Gastroesophageal sphincter (tissue), 4 donors: ENCODE measurements at regions not wholly inside any gene's neighbourhood (a gene's known extent, or its start where the extent isn't known, plus 50 kb on each side); places are given as distances from the start of the nearest gene placed in this dataset.
A peak's percentile ranks its signal among the peaks of the same experiment; 100 is the strongest.

Source experiments
- ATAC-seq: fragments of 150-250 bp; one replicate; pipeline ENCODE4 v1.9.1; 2016; ENCODE audit warnings: mild to moderate bottlenecking, moderate library complexity
- H3K27ac ChIP-seq, 4 donors: fragments of 200-600 bp; sonication (generic) in 3 of 4; 1 replicate in 3 of 4; 2 replicates in 1 of 4; pipeline ENCODE4 v1.5.1; 2016 to 2019
- H3K27me3 ChIP-seq: fragments of 200-600 bp; sonication (generic); one replicate; pipeline ENCODE4 v1.5.1; 2019
- H3K36me3 ChIP-seq, 2 donors: fragments of 200-600 bp; sonication (generic); one replicate each; pipeline ENCODE4 v1.5.1; 2019; ENCODE audit warnings: control low read depth in 1 of 2
- H3K4me1 ChIP-seq, 3 donors: fragments of 200-600 bp; sonication (generic); 1 replicate in 2 of 3; 2 replicates in 1 of 3; pipeline ENCODE4 v1.5.1; 2016 to 2019; ENCODE audit warnings: control low read depth in 2 of 3
- H3K4me3 ChIP-seq, 2 donors: fragments of 200-600 bp; sonication (generic); one replicate each; pipeline ENCODE4 v1.5.1; 2019; ENCODE audit warnings: mild to moderate bottlenecking in 1 of 2, moderate library complexity in 1 of 2
- H3K9me3 ChIP-seq, 3 donors: fragments of 200-600 bp; sonication (generic); one replicate each; pipeline ENCODE4 v1.5.1; 2017 to 2019; ENCODE audit warnings: control low read depth in 2 of 3
- CTCF ChIP-seq, 4 experiments: fragments of 200-600 bp in 2 of 4; fragments of 450-650 bp in 2 of 4; sonication (generic) in 1 of 4; IDR thresholded peaks; one replicate each; pipeline ENCODE4 v1.5.1; 2017 to 2019; ENCODE audit warnings: antibody characterized with exemption in 4 of 4, mild to moderate bottlenecking in 2 of 4, moderate library complexity in 2 of 4
- EP300 ChIP-seq: sonication (generic); formaldehyde crosslinking; IDR thresholded peaks from one replicate; pipeline ENCODE4 v1.6.1; 2017; ENCODE audit warnings: antibody characterized with exemption, mild to moderate bottlenecking
- POLR2A ChIP-seq, 2 donors: fragments of 450-650 bp; IDR thresholded peaks; one replicate each; pipeline ENCODE4 v1.6.1; 2017; ENCODE audit warnings: antibody characterized with exemption in 2 of 2, mild to moderate bottlenecking in 2 of 2, moderate library complexity in 1 of 2
- POLR2AphosphoS5 ChIP-seq: sonication (generic); formaldehyde crosslinking; IDR thresholded peaks from one replicate; pipeline ENCODE4 v1.6.1; 2017; ENCODE audit warnings: antibody characterized with exemption
- WGBS, 2 donors: methylation state at CpG; one replicate each; pipeline ENCODE4 v1.1.5; 2018; ENCODE audit warnings: low coverage in 1 of 2; 5-methylcytosine and 5-hydroxymethylcytosine counted together

GRCh38 chr10:62501547-62501946 lies 127.4 kb downstream of the ZNF365 start:
- Histone ChIP-seq H3K4me1 (no peaks in the 10 kb centered on the region), H3K27ac (no peak overlapping the region), H3K36me3 (no peaks in the 10 kb centered on the region), H3K4me3 (no peak overlapping the region), H3K9me3 (no peaks in the 10 kb centered on the region), H3K27me3 (no peaks in the 10 kb centered on the region)
- TF ChIP-seq CTCF (IDR thresholded peaks at IDR 0.05) (no peak), POLR2AphosphoS5 (no peak), POLR2A (IDR thresholded peaks at IDR 0.05) (no peak), EP300 (no peak)
- no peak for ATAC-seq
- 82 to 88% methylated on average over 1 of the region's 1 CpG for WGBS, 2 donors

- H3K4me3 ChIP-seq: no peak overlapping the region
- H3K9me3 ChIP-seq: no peaks in the 10 kb centered on the region
- no peak overlapping the region for H3K27ac ChIP-seq
- no peaks in the 10 kb centered on the region for H3K27me3 ChIP-seq
- peak; percentile 75 for ATAC-seq
- H3K36me3 ChIP-seq: no peaks in the 10 kb centered on the region
- H3K4me1 ChIP-seq: no peaks in the 10 kb centered on the region
- 72 to 75% methylated on average over 2 to 4 of the region's 4 CpGs for WGBS, 2 donors
- TF ChIP-seq POLR2A (IDR thresholded peaks at IDR 0.05): no peak
These were observed 128.9 kb downstream of the ZNF365 start for GRCh38 chr10:62502995-62503613.

GRCh38 chr10:62503872-62504271 lies 129.7 kb downstream of the ZNF365 start:
- H3K27me3 ChIP-seq: no peaks in the 10 kb centered on the region
- H3K4me3 ChIP-seq: no peak overlapping the region
- H3K9me3 ChIP-seq: no peaks in the 10 kb centered on the region
- 62 to 75% methylated on average over 1 to 2 of the region's 2 CpGs for WGBS, 2 donors
- no peaks in the 10 kb centered on the region for H3K4me1 ChIP-seq
- H3K27ac ChIP-seq: no peak overlapping the region
- H3K36me3 ChIP-seq: no peaks in the 10 kb centered on the region
- no peak for ATAC-seq
- no peak for TF ChIP-seq CTCF (IDR thresholded peaks at IDR 0.05)
- TF ChIP-seq EP300: no peak
- no peak for TF ChIP-seq POLR2AphosphoS5
- TF ChIP-seq POLR2A (IDR thresholded peaks at IDR 0.05): no peak

GRCh38 chr10:62506371-62506770 lies 132.2 kb downstream of the ZNF365 start:
- Histone ChIP-seq H3K27me3 (no peaks in the 10 kb centered on the region), H3K36me3 (no peaks in the 10 kb centered on the region), H3K9me3 (no peaks in the 10 kb centered on the region), H3K4me3 (no peak overlapping the region), H3K27ac (no peak overlapping the region), H3K4me1 (no peaks in the 10 kb centered on the region)
- ATAC-seq: no peak
- TF ChIP-seq CTCF (IDR thresholded peaks at IDR 0.05): no peak
- TF ChIP-seq POLR2A (IDR thresholded peaks at IDR 0.05): no peak
- TF ChIP-seq POLR2AphosphoS5: no peak
- TF ChIP-seq EP300: no peak
- 59 to 83% methylated on average over 3 of the region's 3 CpGs for WGBS, 2 donors

- TF ChIP-seq POLR2A (IDR thresholded peaks at IDR 0.05): no peak
- H3K4me1 ChIP-seq: no peaks in the 10 kb centered on the region
- no peak overlapping the region for H3K4me3 ChIP-seq
- WGBS, 2 donors: 80 to 95% methylated on average over 1 to 3 of the region's 3 CpGs
- no peaks in the 10 kb centered on the region for H3K27me3 ChIP-seq
- H3K27ac ChIP-seq: no peak overlapping the region
- no peaks in the 10 kb centered on the region for H3K36me3 ChIP-seq
- ATAC-seq: no peak
- no peaks in the 10 kb centered on the region for H3K9me3 ChIP-seq
These were observed 137.1 kb downstream of the ZNF365 start for GRCh38 chr10:62511238-62511637.

GRCh38 chr10:62511656-62512055 lies 137.5 kb downstream of the ZNF365 start:
- H3K4me3 ChIP-seq: no peak overlapping the region
- 63 to 78% methylated on average over 2 of the region's 2 CpGs for WGBS, 2 donors
- no peak for ATAC-seq
- H3K9me3 ChIP-seq: no peaks in the 10 kb centered on the region
- no peak for TF ChIP-seq POLR2AphosphoS5
- TF ChIP-seq CTCF (IDR thresholded peaks at IDR 0.05): no peak
- no peak for TF ChIP-seq POLR2A (IDR thresholded peaks at IDR 0.05)
- TF ChIP-seq EP300: no peak
- no peak overlapping the region for H3K27ac ChIP-seq
- no peaks in the 10 kb centered on the region for H3K36me3 ChIP-seq
- H3K27me3 ChIP-seq: no peaks in the 10 kb centered on the region
- no peaks in the 10 kb centered on the region for H3K4me1 ChIP-seq
